ENCODE measurements at regions not wholly inside any gene's neighbourhood (a gene's known extent, or its start where the extent isn't known, plus 50 kb on each side); places are given as distances from the start of the nearest gene placed in this dataset.

DNA sequence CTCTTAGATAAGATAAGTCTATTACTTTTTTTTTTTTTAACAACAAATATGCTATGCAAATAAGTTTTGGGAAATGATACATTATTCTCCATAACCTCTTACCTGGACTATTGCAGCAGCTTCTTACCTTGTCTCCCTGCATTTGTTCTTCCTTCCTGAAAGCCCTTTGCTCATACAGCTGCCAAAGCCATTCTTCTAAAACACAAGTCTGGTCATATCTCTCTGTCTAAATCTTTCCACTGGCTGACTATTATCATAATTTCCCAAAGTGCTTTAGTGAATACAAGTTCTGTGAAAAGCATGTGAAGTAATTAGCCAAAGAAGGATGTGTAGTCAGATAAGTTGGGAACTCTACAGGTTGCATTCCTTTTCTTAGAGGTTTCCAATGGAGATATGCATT lies 115.4 kb upstream of the CNTLN start:
- Histone ChIP-seq H3K4me1 (no peaks in the 10 kb centered on the region), H3K27ac (no peak overlapping the region), H3K9me3 (peaks cover 0 to 8% of the 10 kb centered on the region in 2 donors), H3K36me3 (no peaks in the 10 kb centered on the region), H3K27me3 (no peaks in the 10 kb centered on the region), H3K4me3 (no peak overlapping the region)
- intact Hi-C loops (cut with DNase I; ENCODE audit: low total_unique reads), result no loop called here
- TF ChIP-seq POLR2AphosphoS5 (IDR thresholded peaks at IDR 0.05) (no peak), POLR2A (IDR thresholded peaks at IDR 0.05) (no peak)
- TF ChIP-seq, protein P1, sequence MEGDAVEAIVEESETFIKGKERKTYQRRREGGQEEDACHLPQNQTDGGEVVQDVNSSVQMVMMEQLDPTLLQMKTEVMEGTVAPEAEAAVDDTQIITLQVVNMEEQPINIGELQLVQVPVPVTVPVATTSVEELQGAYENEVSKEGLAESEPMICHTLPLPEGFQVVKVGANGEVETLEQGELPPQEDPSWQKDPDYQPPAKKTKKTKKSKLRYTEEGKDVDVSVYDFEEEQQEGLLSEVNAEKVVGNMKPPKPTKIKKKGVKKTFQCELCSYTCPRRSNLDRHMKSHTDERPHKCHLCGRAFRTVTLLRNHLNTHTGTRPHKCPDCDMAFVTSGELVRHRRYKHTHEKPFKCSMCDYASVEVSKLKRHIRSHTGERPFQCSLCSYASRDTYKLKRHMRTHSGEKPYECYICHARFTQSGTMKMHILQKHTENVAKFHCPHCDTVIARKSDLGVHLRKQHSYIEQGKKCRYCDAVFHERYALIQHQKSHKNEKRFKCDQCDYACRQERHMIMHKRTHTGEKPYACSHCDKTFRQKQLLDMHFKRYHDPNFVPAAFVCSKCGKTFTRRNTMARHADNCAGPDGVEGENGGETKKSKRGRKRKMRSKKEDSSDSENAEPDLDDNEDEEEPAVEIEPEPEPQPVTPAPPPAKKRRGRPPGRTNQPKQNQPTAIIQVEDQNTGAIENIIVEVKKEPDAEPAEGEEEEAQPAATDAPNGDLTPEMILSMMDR (IDR thresholded peaks at IDR 0.05), result no peak
- DNase-seq (ENCODE audit: low spot score in 2 of 2), result no peak

DNA sequence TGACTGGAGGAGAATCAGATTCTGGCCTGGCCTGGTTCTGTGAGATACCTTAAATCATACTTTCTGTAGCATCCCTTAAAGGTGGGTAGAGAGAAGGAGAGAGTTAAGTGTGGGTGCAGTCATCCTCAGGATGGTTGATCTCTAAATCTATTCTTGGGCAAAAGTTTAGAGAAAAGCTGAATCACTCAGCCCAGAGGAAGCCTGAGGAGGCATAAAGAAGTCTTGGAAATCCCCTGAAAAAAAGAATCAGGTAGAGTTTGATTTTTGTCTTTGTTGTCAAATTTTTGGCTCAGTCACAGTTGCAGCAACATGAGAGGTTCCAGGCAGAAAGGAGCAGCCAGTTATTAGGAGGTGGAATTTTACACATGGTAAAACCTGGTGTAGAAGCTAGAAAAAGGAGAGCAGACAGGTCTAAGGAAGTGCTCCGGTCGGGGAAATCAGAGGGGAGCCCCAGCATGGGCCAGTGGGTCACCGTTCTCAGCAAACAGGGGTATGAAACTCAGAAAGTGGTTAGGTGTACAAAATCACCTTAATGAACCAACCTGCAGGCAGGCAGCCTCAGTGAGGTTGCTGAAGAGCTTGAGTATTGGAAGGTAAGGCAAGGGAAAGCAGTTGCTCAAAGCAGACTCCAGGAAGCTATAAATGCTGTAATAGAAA lies 116.2 kb upstream of the CNTLN start:
- intact Hi-C loops (cut with DNase I; ENCODE audit: low total_unique reads), result no loop called here
- peaks cover 0 to 4% of the 10 kb centered on the region in 2 donors for H3K9me3 ChIP-seq
- no peaks in the 10 kb centered on the region for H3K36me3 ChIP-seq
- no peaks in the 10 kb centered on the region for H3K4me1 ChIP-seq
- no peak overlapping the region for H3K4me3 ChIP-seq
- H3K27me3 ChIP-seq, result no peaks in the 10 kb centered on the region
- H3K27ac ChIP-seq, result peak overlapping the region in 1 of 2 donors; percentile 84
- no peak for DNase-seq (ENCODE audit: low spot score in 2 of 2)
- TF ChIP-seq, protein P1 (IDR thresholded peaks at IDR 0.05), result no peak
- no peak for TF ChIP-seq POLR2AphosphoS5 (IDR thresholded peaks at IDR 0.05)
- TF ChIP-seq POLR2A (IDR thresholded peaks at IDR 0.05), result no peak

DNA sequence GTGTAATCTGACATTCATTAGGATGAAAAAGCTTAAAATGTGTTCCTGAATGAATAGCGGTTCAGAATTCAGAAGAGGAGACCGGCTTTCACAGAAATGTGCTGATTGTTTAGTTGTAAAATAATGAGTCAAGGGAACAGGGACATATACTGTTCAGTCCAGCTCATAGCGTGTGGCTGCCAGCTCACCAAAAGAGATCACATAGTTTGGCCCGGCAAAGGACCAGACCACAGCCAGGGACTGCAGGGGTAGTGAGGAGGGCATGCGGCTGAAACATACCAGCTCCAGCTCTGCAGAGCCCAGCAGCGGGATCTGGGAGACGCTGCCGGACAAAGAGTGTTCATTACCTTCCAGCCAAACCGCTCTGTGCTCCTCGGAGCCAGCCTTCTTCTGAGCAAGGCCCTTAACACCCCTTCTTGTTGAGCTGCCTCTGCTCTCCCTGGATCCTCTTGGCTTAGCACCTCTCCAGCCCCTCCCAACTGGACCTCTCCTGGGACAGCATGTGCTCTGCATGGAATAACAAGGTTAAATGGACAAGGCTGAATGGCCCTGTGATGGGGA lies 116.8 kb upstream of the CNTLN start:
- Histone ChIP-seq H3K4me3 (peak overlapping the region in 1 of 3 donors; percentile 31), H3K4me1 (no peaks in the 10 kb centered on the region), H3K9me3 (no peaks in the 10 kb centered on the region), H3K27me3 (no peaks in the 10 kb centered on the region), H3K36me3 (no peaks in the 10 kb centered on the region), H3K27ac (peak overlapping the region; percentile 14 to 84)
- intact Hi-C loops (cut with DNase I; ENCODE audit: low total_unique reads), result no loop called here
- no peak for DNase-seq (ENCODE audit: low spot score in 2 of 2)
- TF ChIP-seq, protein P1 (IDR thresholded peaks at IDR 0.05), result no peak
- TF ChIP-seq POLR2A (IDR thresholded peaks at IDR 0.05), result no peak
- peak in 2 of 3 donors; percentile 32 to 78 for TF ChIP-seq POLR2AphosphoS5 (IDR thresholded peaks at IDR 0.05)

DNA sequence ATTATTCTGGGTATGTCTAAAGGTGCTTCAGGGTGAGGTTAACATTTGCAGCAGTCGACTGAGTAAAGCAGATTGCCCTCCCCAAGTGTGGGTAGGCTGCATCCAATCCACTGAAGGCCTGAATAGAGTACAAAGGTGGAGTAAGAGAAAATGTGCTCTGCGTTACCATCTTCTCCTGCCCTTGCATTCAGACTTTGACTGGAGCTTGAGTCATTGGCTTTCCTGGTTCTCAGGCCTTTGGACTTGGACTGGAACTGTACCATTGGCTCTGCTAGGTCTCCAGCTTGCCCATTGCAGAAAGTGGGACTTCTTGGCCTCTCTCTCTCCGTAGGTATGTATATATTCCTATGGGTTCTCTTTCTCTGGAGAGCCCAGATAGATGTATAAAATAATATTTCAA lies 120.9 kb upstream of the CNTLN start:
- no peaks in the 10 kb centered on the region for H3K27me3 ChIP-seq
- DNase-seq (ENCODE audit: low spot score in 2 of 2), result no peak
- no peaks in the 10 kb centered on the region for H3K4me1 ChIP-seq
- H3K36me3 ChIP-seq, result no peaks in the 10 kb centered on the region
- H3K4me3 ChIP-seq, result no peak overlapping the region
- H3K27ac ChIP-seq, result no peak overlapping the region
- TF ChIP-seq POLR2A (IDR thresholded peaks at IDR 0.05), result no peak
- TF ChIP-seq POLR2AphosphoS5 (IDR thresholded peaks at IDR 0.05), result no peak
- TF ChIP-seq, protein P1 (IDR thresholded peaks at IDR 0.05), result no peak
- no peaks in the 10 kb centered on the region for H3K9me3 ChIP-seq
- intact Hi-C loops (cut with DNase I; ENCODE audit: low total_unique reads), result no loop called here

DNA sequence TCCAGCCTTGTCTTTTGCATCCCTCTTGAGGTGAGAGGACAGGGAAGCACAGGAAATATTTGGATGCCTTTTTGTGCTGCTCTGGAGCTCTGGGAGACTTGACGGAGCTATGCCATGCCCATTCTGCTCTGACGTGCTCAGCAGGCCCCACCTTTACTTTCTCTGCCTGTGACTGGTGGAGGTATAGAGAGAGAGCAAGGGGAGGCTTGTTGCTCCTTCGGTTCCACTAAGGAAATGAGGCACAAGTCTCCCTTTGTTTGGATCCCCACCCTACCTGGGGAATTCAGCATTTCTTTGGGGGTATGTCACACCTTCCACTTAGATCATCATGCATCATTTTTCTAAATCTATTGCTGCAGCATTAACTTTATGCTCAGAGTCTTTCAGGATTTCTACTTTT lies 121.8 kb upstream of the CNTLN start:
- Histone ChIP-seq H3K4me3 (no peak overlapping the region), H3K27me3 (no peaks in the 10 kb centered on the region), H3K27ac (no peak overlapping the region), H3K4me1 (no peaks in the 10 kb centered on the region), H3K9me3 (no peaks in the 10 kb centered on the region), H3K36me3 (no peaks in the 10 kb centered on the region)
- DNase-seq (ENCODE audit: low spot score in 2 of 2), result no peak
- intact Hi-C loops (cut with DNase I; ENCODE audit: low total_unique reads), result no loop called here
- TF ChIP-seq, protein P1 (IDR thresholded peaks at IDR 0.05), result no peak
- no peak for TF ChIP-seq POLR2AphosphoS5 (IDR thresholded peaks at IDR 0.05)
- no peak for TF ChIP-seq POLR2A (IDR thresholded peaks at IDR 0.05)

Data from breast epithelium (tissue), 4 donors.